GM23338 (cell line): ENCODE measurements at regions not wholly inside any gene's neighbourhood (a gene's known extent, or its start where the extent isn't known, plus 50 kb on each side); places are given as distances from the start of the nearest gene placed in this dataset.
A peak's percentile ranks its signal among the peaks of the same experiment; 100 is the strongest.

ENCODE experiments used
- ATAC-seq: fragments of 200-7000 bp; cut with Tn5 transposase; 3 replicates; pipeline ENCODE4 v1.9.1; 2020
- DNase-seq: peaks from one replicate; pipeline ENCODE4 v3.0.0-alpha.2; 2015; ENCODE audit warnings: low spot score
- H2AFZ ChIP-seq: fragments of 200-600 bp; sonication (generic); 2 replicates; pipeline ENCODE4 v1.8.0; 2016; ENCODE audit warnings: antibody characterized with exemption, mild to moderate bottlenecking, moderate library complexity
- H3F3A ChIP-seq: fragments of 200-600 bp; sonication (generic); replicated peaks from 2 replicates; pipeline ENCODE4 v1.8.0; 2017; ENCODE audit warnings: antibody characterized with exemption, mixed run types, low read depth
- H3K27ac ChIP-seq: fragments of 200-600 bp; sonication (generic); 2 replicates; pipeline ENCODE4 v1.6.1; 2016; ENCODE audit warnings: low read depth
- H3K27me3 ChIP-seq: fragments of 200-600 bp; sonication (generic); 2 replicates; pipeline ENCODE4 v1.8.0; 2016; ENCODE audit warnings: mild to moderate bottlenecking, mixed run types, moderate library complexity; ENCODE audit not compliant: insufficient read depth
- H3K36me3 ChIP-seq: fragments of 200-600 bp; sonication (generic); 2 replicates; pipeline ENCODE4 v1.8.0; 2016; ENCODE audit warnings: mild to moderate bottlenecking; ENCODE audit not compliant: insufficient read depth
- H3K4me1 ChIP-seq: fragments of 200-600 bp; sonication (generic); 2 replicates; pipeline ENCODE4 v1.8.0; 2016; ENCODE audit warnings: mild to moderate bottlenecking, moderate library complexity; ENCODE audit not compliant: insufficient read depth
- H3K4me2 ChIP-seq: fragments of 200-600 bp; sonication (generic); 2 replicates; pipeline ENCODE4 v1.7.1; 2017; ENCODE audit warnings: mixed run types
- H3K4me3 ChIP-seq: fragments of 200-600 bp; sonication (generic); 2 replicates; pipeline ENCODE4 v1.6.1; 2016; ENCODE audit warnings: mixed run types
- H3K79me2 ChIP-seq: fragments of 200-600 bp; sonication (generic); replicated peaks from 2 replicates; pipeline ENCODE4 v1.8.0; 2017; ENCODE audit warnings: mild to moderate bottlenecking; ENCODE audit not compliant: insufficient read depth
- H3K9me2 ChIP-seq: fragments of 200-600 bp; sonication (generic); 2 replicates; pipeline ENCODE4 v1.8.0; 2017; ENCODE audit not compliant: insufficient read depth
- H4K20me1 ChIP-seq: fragments of 200-600 bp; sonication (generic); replicated peaks from 2 replicates; pipeline ENCODE4 v1.8.0; 2017; ENCODE audit warnings: mild to moderate bottlenecking; ENCODE audit not compliant: insufficient read depth
- H3K27ac Mint-ChIP-seq: 2 replicates; pipeline ENCODE4 v1.8.0; 2020; ENCODE audit warnings: inconsistent platforms, mild to moderate bottlenecking, moderate library complexity, mixed read lengths
- H3K27me3 Mint-ChIP-seq: 3 replicates; pipeline ENCODE4 v1.8.0; 2022; ENCODE audit warnings: low read depth, mild to moderate bottlenecking, moderate library complexity, mixed read lengths, inconsistent platforms; ENCODE audit not compliant: insufficient read depth, poor library complexity
- H3K36me3 Mint-ChIP-seq: 3 replicates; pipeline ENCODE4 v1.8.0; 2021; ENCODE audit warnings: low read depth, mild to moderate bottlenecking, inconsistent platforms, moderate library complexity, mixed read lengths
- H3K4me1 Mint-ChIP-seq: 3 replicates; pipeline ENCODE4 v1.8.0; 2020; ENCODE audit warnings: mild to moderate bottlenecking, inconsistent platforms, mixed read lengths
- H3K4me3 Mint-ChIP-seq: 3 replicates; pipeline ENCODE4 v1.8.0; 2021; ENCODE audit warnings: moderate library complexity, mild to moderate bottlenecking, inconsistent platforms, mixed read lengths
- H3K9me3 Mint-ChIP-seq: 3 replicates; pipeline ENCODE4 v1.8.0; 2020; ENCODE audit warnings: moderate library complexity, mild to moderate bottlenecking, inconsistent platforms, mixed read lengths
- EZH2phosphoT487 ChIP-seq: fragments of 200-600 bp; sonication (generic); IDR thresholded peaks from one replicate; pipeline ENCODE4 v1.8.1; 2018; ENCODE audit warnings: antibody characterized with exemption; ENCODE audit not compliant: unreplicated experiment
- JUNB ChIP-seq: IDR thresholded peaks from one replicate; pipeline ENCODE4 v1.6.1; 2016; ENCODE audit warnings: antibody characterized with exemption; ENCODE audit not compliant: unreplicated experiment
- NANOG ChIP-seq: IDR thresholded peaks from 2 replicates; pipeline ENCODE4 v1.6.1; 2016; ENCODE audit warnings: antibody characterized with exemption, borderline replicate concordance
- POLR2AphosphoS5 ChIP-seq: IDR thresholded peaks from 2 replicates; pipeline ENCODE4 v1.6.1; 2016; ENCODE audit warnings: antibody characterized with exemption, low read depth
- ZNF114 ChIP-seq: fragments of 250-450 bp; sonication (Bioruptor Pico); IDR thresholded peaks from 2 replicates; pipeline ENCODE4 v1.5.0; 2020; ENCODE audit warnings: mild to moderate bottlenecking, moderate library complexity
- ZNF462 ChIP-seq: fragments of 250-450 bp; sonication (Bioruptor Pico); IDR thresholded peaks from 2 replicates; pipeline ENCODE4 v1.5.0; 2020; ENCODE audit warnings: mild to moderate bottlenecking, moderate library complexity

- Histone ChIP-seq H3K4me3 (no peak overlapping the region), H3K27me3 (no peaks in the 10 kb centered on the region), H3K9me2 (no peaks in the 10 kb centered on the region; the same call in 1 of the 2 replicates), H2AFZ (no peak overlapping the region), H3K79me2 (no peaks in the 10 kb centered on the region), H3K4me1 (0 out of 2 replicates have a peak, but pooled peaks cover 5% of the 10 kb centered on the region), H3K27ac (no peak overlapping the region), H3K4me2 (no peak overlapping the region), H3K36me3 (no peaks in the 10 kb centered on the region), H3F3A (no peaks in the 10 kb centered on the region), H4K20me1 (no peaks in the 10 kb centered on the region)
- Mint-ChIP-seq H3K27ac (no peak overlapping the region), H3K4me3 (no peak overlapping the region), H3K9me3 (no peaks in the 10 kb centered on the region), H3K36me3 (no peaks in the 10 kb centered on the region), H3K4me1 (peaks cover 7% of the 10 kb centered on the region; the same call in 2 of the 3 replicates), H3K27me3 (peaks cover 4% of the 10 kb centered on the region)
- peak; percentile 8 for DNase-seq
- TF ChIP-seq EZH2phosphoT487 = no peak
- TF ChIP-seq ZNF462 = no peak
- no peak; the same call in 2 of the 3 replicates for ATAC-seq
Observed at GRCh38 chr12:68074306-68075027, 85.1 kb downstream of the IFNG start.

DNA sequence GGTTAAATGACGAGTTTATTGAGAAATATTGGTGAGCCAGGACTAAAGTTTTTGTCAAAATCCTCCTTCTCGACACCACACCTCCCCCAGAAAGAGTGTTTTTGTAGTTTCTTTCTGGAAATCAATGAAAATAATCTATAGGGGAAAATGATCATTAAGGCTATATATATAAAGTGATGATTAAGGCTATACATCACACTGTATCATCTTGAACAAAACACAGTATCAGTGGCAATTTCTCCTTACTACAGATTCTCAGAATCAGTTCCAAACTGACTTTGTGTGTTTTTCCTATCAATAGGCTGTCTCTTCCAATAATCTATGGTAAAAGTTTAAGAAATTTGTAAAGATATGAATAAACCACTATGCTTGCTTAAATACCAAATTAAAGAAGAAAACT lies 81.7 kb downstream of the IFNG-AS1 start:
- peaks cover 8% of the 10 kb centered on the region for H3K36me3 Mint-ChIP-seq
- no peaks in the 10 kb centered on the region for H4K20me1 ChIP-seq
- peaks cover 8% of the 10 kb centered on the region for H3K27me3 Mint-ChIP-seq
- no peaks in the 10 kb centered on the region for H3K79me2 ChIP-seq
- H3K9me3 Mint-ChIP-seq = peaks cover 18% of the 10 kb centered on the region
- no peak overlapping the region for H3K27ac ChIP-seq
- no peak overlapping the region for H3K27ac Mint-ChIP-seq
- no peak overlapping the region for H3K4me3 Mint-ChIP-seq
- ATAC-seq (no peak), DNase-seq (no peak)
- no peaks in the 10 kb centered on the region for H3K9me2 ChIP-seq
- H3K27me3 ChIP-seq = no peaks in the 10 kb centered on the region
- no peak overlapping the region for H3K4me2 ChIP-seq
- no peaks in the 10 kb centered on the region for H3K36me3 ChIP-seq
- H3F3A ChIP-seq = no peaks in the 10 kb centered on the region
- H3K4me1 Mint-ChIP-seq = peaks cover 7% of the 10 kb centered on the region; the same call in 2 of the 3 replicates
- no peak overlapping the region for H3K4me3 ChIP-seq
- H3K4me1 ChIP-seq = 0 out of 2 replicates have a peak, but pooled peaks cover 5% of the 10 kb centered on the region
- H2AFZ ChIP-seq = no peak overlapping the region
- TF ChIP-seq POLR2AphosphoS5 = no peak
- no peak for TF ChIP-seq JUNB
- TF ChIP-seq ZNF462 = no peak
- TF ChIP-seq NANOG = no peak
- no peak for TF ChIP-seq ZNF114 (CRISPR knock-in tag)
